OCI-LY3 (cell line): ENCODE measurements at regions not wholly inside any gene's neighbourhood (a gene's known extent, or its start where the extent isn't known, plus 50 kb on each side); places are given as distances from the start of the nearest gene placed in this dataset.

Source experiments
- CTCF ChIP-seq: fragments of 200-600, 300-600 bp; sonication (generic); IDR thresholded peaks from 2 replicates; pipeline ENCODE4 v1.5.1; 2014; ENCODE audit warnings: antibody characterized with exemption, low read length, low read depth
- EZH2phosphoT487 ChIP-seq: fragments of 200-600 bp; shearing (Covaris generic); IDR thresholded peaks from 2 replicates; pipeline ENCODE4 v1.6.1; 2018; ENCODE audit warnings: antibody characterized with exemption, mixed run types, low read depth

GRCh38 chr13:72062566-72062965 is 195.6 kb upstream of the DACH1 start:
- TF ChIP-seq EZH2phosphoT487, result no peak
- TF ChIP-seq CTCF, result no peak
